ENCODE measurements at regions not wholly inside any gene's neighbourhood (a gene's known extent, or its start where the extent isn't known, plus 50 kb on each side); places are given as distances from the start of the nearest gene placed in this dataset.

- DNase-seq, result no peak
These were observed 83.5 kb downstream of the TBX22 start for GRCh38 chrX:80098038-80098437.

DNA sequence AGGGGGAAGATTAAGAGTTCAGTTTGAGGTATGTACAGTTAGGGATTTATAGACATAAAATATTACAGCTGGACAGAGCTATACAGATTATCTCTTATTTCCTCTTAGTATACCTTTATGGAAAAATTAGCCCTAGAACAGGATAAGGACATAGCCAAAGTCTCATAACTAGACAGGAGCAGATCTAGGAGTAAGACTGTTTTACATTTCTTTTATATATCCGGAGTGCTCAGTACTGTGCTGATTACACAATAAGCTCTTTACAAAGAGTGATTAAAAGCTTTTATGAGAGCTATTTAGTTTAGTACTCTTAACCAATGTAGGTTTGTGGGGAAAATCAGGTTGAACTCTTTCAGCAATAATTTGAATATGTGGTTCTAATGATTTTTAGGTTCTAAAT is 105.8 kb downstream of the TBX22 start:
- DNase-seq, result no peak

GRCh38 chrX:80138938-80139337 is 124.4 kb downstream of the TBX22 start:
- no peak for DNase-seq

DNA sequence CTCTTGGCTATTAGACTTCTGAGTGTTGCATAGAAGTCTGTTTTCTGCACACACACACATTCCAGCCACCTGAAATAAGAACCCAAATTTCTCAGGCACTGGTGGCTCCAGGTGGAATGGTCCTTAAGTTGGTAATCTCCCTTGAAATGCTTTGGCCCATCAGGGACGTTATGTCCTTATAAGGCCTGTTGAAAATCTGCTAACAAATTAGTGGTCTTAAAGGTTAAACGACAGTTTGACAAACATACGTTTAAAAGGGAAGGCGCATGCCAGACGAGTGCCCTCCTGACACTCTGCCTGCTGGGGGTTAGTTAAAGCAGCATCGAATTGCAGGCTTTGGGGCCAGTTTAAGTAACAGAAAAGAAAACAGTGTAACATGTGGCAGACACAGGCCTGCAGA is 125.0 kb downstream of the TBX22 start:
- peak; percentile 65 for DNase-seq

GRCh38 chrX:80170581-80170980 is 156.0 kb downstream of the TBX22 start:
- DNase-seq, result no peak

- no peak for DNase-seq
These were observed 158.7 kb downstream of the TBX22 start for GRCh38 chrX:80173261-80173660.

DNA sequence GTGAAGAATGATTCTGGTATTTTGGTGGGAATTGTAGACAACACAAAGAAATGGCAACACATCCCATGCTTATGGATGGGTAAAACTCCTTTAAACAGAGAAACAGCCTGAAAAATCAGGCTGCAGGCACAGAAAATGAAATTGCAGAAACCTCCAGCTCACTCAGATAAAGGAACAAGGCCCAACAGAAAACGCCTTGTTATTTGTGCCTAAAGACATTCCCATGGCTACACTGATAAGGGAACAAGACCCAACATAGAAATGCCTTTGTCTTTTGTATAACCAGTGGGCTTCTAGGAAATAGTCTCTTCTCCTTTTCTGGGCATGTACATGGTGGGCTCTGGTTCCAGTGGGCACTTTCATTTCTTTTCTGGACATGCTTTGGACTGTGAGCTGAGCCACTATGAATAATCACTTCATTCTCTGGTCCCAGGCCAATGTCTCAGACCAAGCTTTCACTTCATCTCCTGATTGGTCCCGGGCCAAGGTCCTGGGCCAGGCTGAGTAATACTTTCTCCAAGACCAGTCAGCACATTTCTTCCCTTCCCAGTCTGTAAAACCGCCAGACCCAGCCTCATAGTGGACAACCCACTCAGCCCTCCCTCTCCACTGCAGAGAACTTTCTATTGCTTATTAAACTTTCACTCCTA is 160.5 kb downstream of the TBX22 start:
- no peak for DNase-seq

- DNase-seq, result no peak
These were observed 166.5 kb downstream of the TBX22 start for GRCh38 chrX:80181079-80181478.

DNA sequence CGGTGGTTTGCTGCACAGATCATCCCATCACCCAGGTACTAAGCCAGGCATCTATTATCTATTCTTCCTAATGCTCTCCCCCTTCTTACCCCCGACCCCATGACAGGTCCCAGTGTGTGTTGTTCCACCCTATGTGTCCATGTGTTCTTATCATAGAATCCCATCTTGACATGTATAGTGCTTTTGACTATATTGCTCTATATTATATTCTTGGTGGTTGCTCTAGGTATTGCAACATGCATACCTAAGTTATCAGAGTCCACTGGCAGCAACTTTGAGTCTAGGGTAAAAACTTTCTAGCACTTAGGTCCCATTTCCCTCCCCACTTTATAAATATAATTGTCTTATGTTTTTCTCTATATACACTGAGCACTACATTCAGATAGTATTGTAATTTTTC is 170.3 kb downstream of the TBX22 start:
- no peak for DNase-seq

DNA sequence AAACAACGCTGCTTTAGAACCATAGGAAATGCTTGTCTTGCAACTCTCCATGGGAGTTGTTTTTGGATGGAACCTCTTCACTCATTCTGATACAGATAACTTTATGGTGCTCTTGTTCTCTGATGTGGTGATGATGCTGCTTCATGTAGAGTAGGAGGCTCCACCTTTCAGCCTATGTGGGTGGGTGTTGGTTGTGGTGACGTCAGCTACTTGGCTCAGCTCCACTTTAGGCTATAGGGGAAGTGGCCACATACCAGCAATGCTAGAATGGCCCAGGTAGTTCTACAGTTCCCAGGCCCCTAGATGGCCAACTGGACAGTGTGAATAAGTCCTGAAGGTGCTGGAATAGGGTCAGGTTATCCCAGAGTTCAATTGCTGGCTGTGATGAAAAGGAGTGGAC is 192.1 kb downstream of the TBX22 start:
- DNase-seq, result no peak

GRCh38 chrX:80207327-80207726 is 192.8 kb downstream of the TBX22 start:
- no peak for DNase-seq

- DNase-seq, result no peak
These were observed 201.5 kb downstream of the TBX22 start for GRCh38 chrX:80216086-80216485.

DNA sequence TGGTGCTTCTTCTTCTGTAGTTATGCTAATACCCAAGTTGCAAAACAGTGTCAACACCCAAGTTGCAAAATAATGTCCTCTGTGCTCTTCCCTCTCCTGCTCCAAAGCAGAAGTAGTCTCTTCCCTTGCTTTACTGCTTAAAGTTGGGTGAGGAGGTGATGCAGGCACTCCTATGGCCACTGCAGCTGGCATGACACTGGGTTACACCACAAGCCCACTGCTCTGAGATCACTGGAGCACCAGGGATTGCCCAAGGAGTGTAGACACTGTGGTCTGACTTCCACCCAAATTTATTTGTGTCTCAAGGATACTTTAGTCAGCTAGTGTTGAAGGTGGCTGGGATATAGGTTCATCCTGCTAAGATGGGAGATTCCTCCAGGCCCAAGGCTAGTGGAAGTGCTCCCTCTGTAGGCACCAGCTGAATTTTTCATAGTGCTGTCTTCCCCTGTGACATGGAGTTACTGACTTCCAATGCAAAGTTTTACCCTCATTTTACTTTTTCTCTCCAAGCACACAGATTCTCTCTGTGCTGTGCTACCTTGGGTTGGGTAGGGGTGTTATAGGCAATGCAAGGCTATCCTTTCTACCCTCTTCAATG is 196.2 kb upstream of the TENT5D start:
- no peak for DNase-seq

- no peak for DNase-seq
These were observed 190.6 kb upstream of the TENT5D start for GRCh38 chrX:80229626-80230025.

GRCh38 chrX:80237072-80237471 is 183.2 kb upstream of the TENT5D start:
- no peak for DNase-seq

DNA sequence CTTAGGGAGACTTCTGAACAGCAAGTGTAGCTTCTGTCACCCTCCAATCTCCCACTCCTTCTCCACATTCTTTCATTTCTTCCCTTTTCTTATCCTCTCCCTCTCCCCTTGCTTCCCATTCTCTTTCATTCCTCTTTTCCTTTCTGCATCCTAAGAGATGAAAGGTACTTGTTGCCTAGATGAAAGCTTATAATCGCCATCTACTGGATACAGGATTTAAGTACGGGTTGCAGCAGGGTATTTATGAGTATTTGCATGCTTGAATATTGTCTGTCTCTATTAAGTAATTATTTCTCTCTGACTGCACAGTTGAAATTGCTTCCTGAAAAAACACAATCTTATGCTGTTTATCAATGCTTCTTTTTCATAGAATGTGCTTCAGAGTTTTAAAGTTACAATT is 174.0 kb upstream of the TENT5D start:
- DNase-seq, result no peak

DNA sequence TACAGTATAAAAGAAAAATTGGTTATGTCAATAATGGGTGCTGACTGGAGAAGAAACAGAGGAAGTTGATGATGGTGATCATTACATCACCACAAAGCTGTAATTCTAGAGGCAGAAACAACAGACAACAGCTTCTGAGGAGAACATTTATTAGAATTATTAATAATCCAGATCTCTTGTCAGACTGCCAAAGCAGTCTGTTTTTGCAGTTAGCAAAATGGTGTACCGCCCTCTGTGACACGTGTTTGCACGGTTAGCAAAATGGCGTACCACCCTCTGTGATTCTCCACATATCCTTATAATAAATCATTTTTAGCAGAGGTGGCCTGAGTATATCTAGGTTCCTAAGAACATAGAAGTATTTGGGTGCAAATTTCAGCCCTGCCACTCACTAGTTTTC is 154.0 kb upstream of the TENT5D start:
- DNase-seq, result no peak

DNA sequence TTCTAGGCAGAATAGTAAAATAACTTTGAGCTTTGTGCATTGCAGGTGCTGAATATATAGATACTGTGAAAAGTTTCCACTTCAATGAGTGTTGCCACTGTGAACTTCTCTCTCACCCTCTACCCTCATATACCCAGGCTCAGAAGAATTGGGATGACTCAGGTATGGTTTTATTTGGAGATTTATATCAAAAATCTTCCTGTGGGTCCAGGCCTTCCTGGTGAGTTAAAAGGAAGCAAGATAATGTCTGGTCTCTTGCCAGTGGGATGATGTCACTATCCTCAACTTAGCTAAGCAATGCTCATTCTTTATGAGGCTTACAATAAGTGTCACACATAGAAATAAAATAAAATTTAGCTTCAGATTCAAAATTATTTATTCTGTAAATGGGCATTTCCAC is 153.3 kb upstream of the TENT5D start:
- DNase-seq, result no peak

- DNase-seq, result no peak
These were observed 152.5 kb upstream of the TENT5D start for GRCh38 chrX:80267790-80268189.

GRCh38 chrX:80282535-80282934 is 137.7 kb upstream of the TENT5D start:
- no peak for DNase-seq

DNA sequence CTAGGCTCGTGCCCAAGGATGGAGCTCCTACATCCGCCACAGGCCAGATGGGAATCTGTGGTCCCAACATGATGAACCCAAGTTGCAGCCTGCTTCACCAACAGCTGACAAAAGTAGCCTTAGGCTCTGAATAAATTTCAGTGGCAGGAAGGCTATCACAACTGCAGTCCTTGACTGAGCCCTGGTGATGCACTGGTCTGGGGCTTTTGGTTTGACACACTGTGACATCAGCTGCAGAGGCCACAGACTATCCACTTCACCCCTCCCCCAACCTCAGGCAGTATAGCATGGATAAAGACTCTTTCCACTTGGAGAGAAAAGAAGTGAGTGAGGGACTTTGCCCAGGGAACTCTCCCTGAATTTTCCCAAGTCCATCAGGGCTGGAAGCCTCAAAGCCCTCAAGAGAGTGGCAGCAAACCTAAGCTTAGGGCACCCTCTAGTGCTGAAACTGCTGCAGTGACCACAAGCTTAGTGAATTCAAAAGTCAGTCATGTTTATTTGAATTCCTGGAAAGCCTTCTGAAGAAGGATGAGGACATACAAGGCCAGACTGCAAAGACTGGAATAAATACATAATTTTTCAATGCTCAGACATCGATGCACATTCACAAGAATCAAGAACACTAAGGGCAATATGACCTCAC is 135.0 kb upstream of the TENT5D start:
- peak; percentile 62 for DNase-seq

DNA sequence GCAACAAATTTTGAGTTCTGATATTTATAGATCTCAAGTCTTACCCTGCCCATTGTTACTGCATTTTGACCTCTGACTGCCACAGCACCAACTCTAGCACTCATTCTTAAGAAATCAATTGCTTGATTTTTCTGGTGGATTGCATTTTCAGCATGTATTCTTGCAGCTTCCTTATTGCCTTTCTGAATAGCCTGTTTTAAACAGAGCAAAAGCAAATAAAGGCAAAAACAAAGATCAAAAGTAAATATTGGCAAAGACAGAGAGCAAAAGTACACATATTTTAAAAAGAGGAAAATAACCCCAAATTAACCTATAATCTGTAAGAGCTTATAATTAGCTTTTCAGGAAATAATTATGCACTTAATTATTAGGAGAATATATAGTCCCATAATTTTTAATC is 129.4 kb upstream of the TENT5D start:
- no peak for DNase-seq

DNA sequence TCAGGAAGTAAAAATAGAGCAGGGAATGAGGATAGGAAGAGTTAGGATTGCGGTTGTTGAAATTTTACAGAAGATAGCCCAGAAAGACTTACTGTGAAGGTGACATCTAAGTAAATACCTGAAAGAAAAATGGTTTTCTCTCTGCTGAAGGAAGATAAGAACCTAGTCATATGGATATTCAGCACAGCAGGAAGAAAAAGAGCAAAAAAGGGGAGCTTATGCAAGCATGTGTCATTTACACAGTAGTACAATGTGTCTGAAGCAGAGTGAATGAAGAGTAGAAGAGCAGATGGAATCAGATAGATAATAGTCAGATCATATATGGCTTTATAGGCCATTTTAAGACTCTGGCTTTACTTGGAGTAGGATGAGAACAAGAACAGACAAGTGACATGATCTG is 126.9 kb upstream of the TENT5D start:
- DNase-seq, result no peak

GRCh38 chrX:80306007-80306406 is 114.2 kb upstream of the TENT5D start:
- DNase-seq, result no peak

DNA sequence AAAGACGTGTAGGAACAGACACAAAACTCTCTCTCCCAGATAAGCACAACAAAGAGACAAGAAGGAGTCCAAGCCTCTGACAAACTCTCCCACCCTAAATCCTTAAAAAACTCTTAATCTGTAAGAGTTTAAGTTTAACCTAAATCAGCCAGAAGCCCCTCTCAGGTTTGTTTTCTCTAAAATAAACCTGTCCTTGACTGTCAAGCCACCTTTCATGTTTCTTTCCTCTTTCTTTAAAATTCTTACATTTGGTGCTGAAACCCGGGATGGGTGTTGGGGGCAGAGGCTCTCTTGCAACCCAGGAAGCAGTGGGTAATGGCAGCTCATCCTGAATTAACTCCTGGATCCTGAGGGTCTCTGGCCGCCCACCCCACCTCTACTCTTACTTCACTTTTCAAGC is 107.8 kb upstream of the TENT5D start:
- no peak for DNase-seq

Data from islet precursor cell (in vitro differentiated cells).